ENCODE measurements at regions not wholly inside any gene's neighbourhood (a gene's known extent, or its start where the extent isn't known, plus 50 kb on each side); places are given as distances from the start of the nearest gene placed in this dataset.

- TF ChIP-seq, protein P1, sequence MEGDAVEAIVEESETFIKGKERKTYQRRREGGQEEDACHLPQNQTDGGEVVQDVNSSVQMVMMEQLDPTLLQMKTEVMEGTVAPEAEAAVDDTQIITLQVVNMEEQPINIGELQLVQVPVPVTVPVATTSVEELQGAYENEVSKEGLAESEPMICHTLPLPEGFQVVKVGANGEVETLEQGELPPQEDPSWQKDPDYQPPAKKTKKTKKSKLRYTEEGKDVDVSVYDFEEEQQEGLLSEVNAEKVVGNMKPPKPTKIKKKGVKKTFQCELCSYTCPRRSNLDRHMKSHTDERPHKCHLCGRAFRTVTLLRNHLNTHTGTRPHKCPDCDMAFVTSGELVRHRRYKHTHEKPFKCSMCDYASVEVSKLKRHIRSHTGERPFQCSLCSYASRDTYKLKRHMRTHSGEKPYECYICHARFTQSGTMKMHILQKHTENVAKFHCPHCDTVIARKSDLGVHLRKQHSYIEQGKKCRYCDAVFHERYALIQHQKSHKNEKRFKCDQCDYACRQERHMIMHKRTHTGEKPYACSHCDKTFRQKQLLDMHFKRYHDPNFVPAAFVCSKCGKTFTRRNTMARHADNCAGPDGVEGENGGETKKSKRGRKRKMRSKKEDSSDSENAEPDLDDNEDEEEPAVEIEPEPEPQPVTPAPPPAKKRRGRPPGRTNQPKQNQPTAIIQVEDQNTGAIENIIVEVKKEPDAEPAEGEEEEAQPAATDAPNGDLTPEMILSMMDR (IDR thresholded peaks at IDR 0.05; ENCODE audit: low read depth, low read length, missing input control), result no peak
- TF ChIP-seq YY1 (IDR thresholded peaks at IDR 0.05) (no peak), RAD21 (IDR thresholded peaks at IDR 0.05) (no peak), TAF1 (conservative IDR thresholded peaks at IDR 0.05) (no peak)
These were observed 57.4 kb upstream of the PTPDC1 start for GRCh38 chr9:94026816-94027215.

All from liver (tissue), 3 donors.